HEK293 (cell line): ENCODE measurements at regions not wholly inside any gene's neighbourhood (a gene's known extent, or its start where the extent isn't known, plus 50 kb on each side); places are given as distances from the start of the nearest gene placed in this dataset.

Experiments used
- CTCF ChIA-PET: fragments of 350-600 bp; formaldehyde crosslinking; extraction: SDS; loops from one replicate; lab custom pipeline; 2021; ENCODE audit warnings: antibody characterized with exemption; lab: Yijun Ruan, JAX
- POLR2A ChIA-PET: fragments of 300-600 bp; formaldehyde crosslinking; extraction: SDS; loops from one replicate; lab custom pipeline; 2020; ENCODE audit warnings: antibody characterized with exemption, inconsistent platforms; lab: Yijun Ruan, JAX
- H3K27ac ChIP-seq: fragments of 200-500 bp; sonication (Bioruptor generic); 2 replicates; pipeline ENCODE4 v1.5.1; 2014; ENCODE audit warnings: low read depth, low read length, control low read depth, inconsistent platforms; ENCODE audit errors: extremely low read depth
- H3K36me3 ChIP-seq, 2 experiments: fragments of 200-500 bp in 1 of 2; sonication (Bioruptor generic) in 1 of 2; 1 replicate in 1 of 2; 2 replicates in 1 of 2; pipeline ENCODE4 v1.5.1; 2014 to 2017; ENCODE audit warnings: inconsistent platforms in 2 of 2, low read length in 2 of 2; ENCODE audit not compliant: control insufficient read depth in 2 of 2, insufficient read depth in 1 of 2
- H3K4me1 ChIP-seq: fragments of 200-500 bp; sonication (Bioruptor generic); 2 replicates; pipeline ENCODE4 v1.5.1; 2014; ENCODE audit warnings: mild to moderate bottlenecking, low read length, inconsistent platforms; ENCODE audit not compliant: control insufficient read depth, insufficient read depth
- H3K4me3 ChIP-seq: 2 replicates; pipeline ENCODE4 v1.5.1; 2011; ENCODE audit warnings: low read depth, mild to moderate bottlenecking, control low read depth, low read length, moderate library complexity
- H3K9me3 ChIP-seq: fragments of 200-500 bp; sonication (Bioruptor generic); 2 replicates; pipeline ENCODE4 v1.5.1; 2014; ENCODE audit warnings: low read depth, low read length, inconsistent platforms; ENCODE audit not compliant: control insufficient read depth, insufficient read depth
- INSM2 ChIP-seq: fragments of 450-650 bp; formaldehyde crosslinking; IDR thresholded peaks from 2 replicates; pipeline ENCODE4 v1.5.1; 2016; ENCODE audit warnings: missing biosample characterization, missing genetic modification characterization
- KLF1 ChIP-seq: fragments of 450-650 bp; formaldehyde crosslinking; IDR thresholded peaks from 2 replicates; pipeline ENCODE4 v1.5.1; 2016; ENCODE audit warnings: missing biosample characterization, missing genetic modification characterization
- KLF17 ChIP-seq: fragments of 450-650 bp; formaldehyde crosslinking; IDR thresholded peaks from 2 replicates; pipeline ENCODE4 v1.5.1; 2016; ENCODE audit warnings: missing biosample characterization, missing genetic modification characterization
- RBAK ChIP-seq: fragments of 450-650 bp; formaldehyde crosslinking; IDR thresholded peaks from 2 replicates; pipeline ENCODE4 v1.5.1; 2016; ENCODE audit warnings: missing biosample characterization, missing genetic modification characterization
- YY2 ChIP-seq: fragments of 450-650 bp; formaldehyde crosslinking; IDR thresholded peaks from 2 replicates; pipeline ENCODE4 v1.5.1; 2016; ENCODE audit warnings: missing biosample characterization, missing genetic modification characterization
- ZBTB1 ChIP-seq: fragments of 450-650 bp; formaldehyde crosslinking; IDR thresholded peaks from 2 replicates; pipeline ENCODE4 v1.5.1; 2016; ENCODE audit warnings: missing biosample characterization, missing genetic modification characterization
- ZBTB48 ChIP-seq: fragments of 450-650 bp; formaldehyde crosslinking; IDR thresholded peaks from 2 replicates; pipeline ENCODE4 v1.5.1; 2016; ENCODE audit warnings: missing biosample characterization, missing genetic modification characterization
- ZFHX2 ChIP-seq: fragments of 450-650 bp; formaldehyde crosslinking; conservative IDR thresholded peaks from 2 replicates; pipeline ENCODE4 v1.5.1; 2016; ENCODE audit warnings: missing biosample characterization, missing genetic modification characterization
- ZNF146 ChIP-seq: fragments of 450-650 bp; formaldehyde crosslinking; IDR thresholded peaks from 2 replicates; pipeline ENCODE4 v1.5.1; 2016; ENCODE audit warnings: missing biosample characterization, missing genetic modification characterization
- ZNF174 ChIP-seq: fragments of 450-650 bp; formaldehyde crosslinking; IDR thresholded peaks from 2 replicates; pipeline ENCODE4 v1.5.0; 2017; ENCODE audit warnings: missing biosample characterization, mild to moderate bottlenecking, missing genetic modification characterization
- ZNF18 ChIP-seq: fragments of 450-650 bp; formaldehyde crosslinking; IDR thresholded peaks from 2 replicates; pipeline ENCODE4 v1.5.1; 2016; ENCODE audit warnings: missing biosample characterization, missing genetic modification characterization
- ZNF221 ChIP-seq: fragments of 450-650 bp; formaldehyde crosslinking; IDR thresholded peaks from 2 replicates; pipeline ENCODE4 v1.5.1; 2017; ENCODE audit warnings: missing biosample characterization, missing genetic modification characterization, borderline replicate concordance
- ZNF426 ChIP-seq: fragments of 450-650 bp; formaldehyde crosslinking; IDR thresholded peaks from 2 replicates; pipeline ENCODE4 v1.5.1; 2017; ENCODE audit warnings: missing biosample characterization, missing genetic modification characterization, mild to moderate bottlenecking, inconsistent platforms, moderate library complexity
- ZNF433 ChIP-seq: fragments of 450-650 bp; formaldehyde crosslinking; IDR thresholded peaks from 2 replicates; pipeline ENCODE4 v1.5.1; 2016; ENCODE audit warnings: missing biosample characterization, missing genetic modification characterization, low read depth
- ZNF473 ChIP-seq: fragments of 450-650 bp; formaldehyde crosslinking; IDR thresholded peaks from 2 replicates; pipeline ENCODE4 v1.5.1; 2017; ENCODE audit warnings: missing biosample characterization, missing genetic modification characterization
- ZNF513 ChIP-seq: fragments of 450-650 bp; IDR thresholded peaks from 2 replicates; pipeline ENCODE4 v1.5.1; 2018; ENCODE audit warnings: missing biosample characterization, missing genetic modification characterization
- ZNF560 ChIP-seq: fragments of 450-650 bp; formaldehyde crosslinking; IDR thresholded peaks from 2 replicates; pipeline ENCODE4 v1.5.1; 2017; ENCODE audit warnings: missing biosample characterization, missing genetic modification characterization, borderline replicate concordance
- ZNF747 ChIP-seq: fragments of 450-650 bp; formaldehyde crosslinking; IDR thresholded peaks from 2 replicates; pipeline ENCODE4 v1.5.1; 2016; ENCODE audit warnings: missing biosample characterization, missing genetic modification characterization
- ZNF792 ChIP-seq: fragments of 450-650 bp; formaldehyde crosslinking; IDR thresholded peaks from 2 replicates; pipeline ENCODE4 v1.5.1; 2016; ENCODE audit warnings: missing biosample characterization, missing genetic modification characterization
- ZSCAN23 ChIP-seq: fragments of 450-650 bp; formaldehyde crosslinking; IDR thresholded peaks from 2 replicates; pipeline ENCODE4 v1.5.1; 2016; ENCODE audit warnings: missing biosample characterization, missing genetic modification characterization
- TF ChIP-seq, protein P1 (sequence below): fragments of 450-650 bp; formaldehyde crosslinking; IDR thresholded peaks from 2 replicates; pipeline ENCODE4 v1.5.1; 2016; ENCODE audit warnings: missing biosample characterization, missing genetic modification characterization
- TF ChIP-seq, protein P2 (sequence below): fragments of 450-650 bp; formaldehyde crosslinking; IDR thresholded peaks from 2 replicates; pipeline ENCODE4 v1.5.1; 2016; ENCODE audit warnings: missing biosample characterization, missing genetic modification characterization, borderline replicate concordance

DNA sequence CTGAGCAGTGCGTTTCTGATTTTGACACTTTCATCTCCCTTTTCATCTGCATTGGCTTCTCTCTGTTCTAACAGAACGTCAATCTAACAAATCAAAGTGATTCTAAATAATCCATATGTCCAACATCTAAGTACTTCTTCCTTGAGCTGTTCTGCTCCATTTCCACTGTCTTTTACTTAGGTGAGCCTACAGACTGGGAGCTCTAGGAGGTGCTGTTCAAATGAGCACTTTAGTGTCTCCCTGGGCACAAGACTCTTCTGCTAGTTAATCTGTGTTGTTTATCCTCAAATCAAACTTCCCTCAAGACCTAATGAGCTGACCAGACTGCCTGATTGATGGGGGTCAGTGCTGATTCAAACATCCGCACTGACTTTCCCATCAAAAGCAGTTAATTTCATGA lies 408.1 kb downstream of the WDR72 start:
- Histone ChIP-seq H3K4me3 (no peak overlapping the region), H3K36me3 (no peaks in the 10 kb centered on the region), H3K4me1 (no peaks in the 10 kb centered on the region), H3K27ac (no peak overlapping the region), H3K9me3 (no peaks in the 10 kb centered on the region)
- ChIA-PET POLR2A (no interaction called here), CTCF (interaction anchor here (0.7 kb wide), 1 partner anchor 19 kb away, joined by 3 read pairs; no protein-coding TSS in a partner anchor)
- TF ChIP-seq YY2 (tag by site-specific recombination) (no peak), ZBTB1 (tag by site-specific recombination) (no peak), ZNF513 (tag by site-specific recombination) (no peak), ZNF174 (no peak), ZFHX2 (tag by site-specific recombination) (no peak), ZNF221 (no peak), ZNF433 (tag by site-specific recombination) (no peak), ZNF426 (tag by site-specific recombination) (no peak), KLF1 (tag by site-specific recombination) (no peak), ZNF747 (tag by site-specific recombination) (no peak), ZBTB48 (tag by site-specific recombination) (no peak), INSM2 (tag by site-specific recombination) (no peak), ZNF473 (tag by site-specific recombination) (no peak), ZSCAN23 (tag by site-specific recombination) (no peak)
- TF ChIP-seq, protein P1, sequence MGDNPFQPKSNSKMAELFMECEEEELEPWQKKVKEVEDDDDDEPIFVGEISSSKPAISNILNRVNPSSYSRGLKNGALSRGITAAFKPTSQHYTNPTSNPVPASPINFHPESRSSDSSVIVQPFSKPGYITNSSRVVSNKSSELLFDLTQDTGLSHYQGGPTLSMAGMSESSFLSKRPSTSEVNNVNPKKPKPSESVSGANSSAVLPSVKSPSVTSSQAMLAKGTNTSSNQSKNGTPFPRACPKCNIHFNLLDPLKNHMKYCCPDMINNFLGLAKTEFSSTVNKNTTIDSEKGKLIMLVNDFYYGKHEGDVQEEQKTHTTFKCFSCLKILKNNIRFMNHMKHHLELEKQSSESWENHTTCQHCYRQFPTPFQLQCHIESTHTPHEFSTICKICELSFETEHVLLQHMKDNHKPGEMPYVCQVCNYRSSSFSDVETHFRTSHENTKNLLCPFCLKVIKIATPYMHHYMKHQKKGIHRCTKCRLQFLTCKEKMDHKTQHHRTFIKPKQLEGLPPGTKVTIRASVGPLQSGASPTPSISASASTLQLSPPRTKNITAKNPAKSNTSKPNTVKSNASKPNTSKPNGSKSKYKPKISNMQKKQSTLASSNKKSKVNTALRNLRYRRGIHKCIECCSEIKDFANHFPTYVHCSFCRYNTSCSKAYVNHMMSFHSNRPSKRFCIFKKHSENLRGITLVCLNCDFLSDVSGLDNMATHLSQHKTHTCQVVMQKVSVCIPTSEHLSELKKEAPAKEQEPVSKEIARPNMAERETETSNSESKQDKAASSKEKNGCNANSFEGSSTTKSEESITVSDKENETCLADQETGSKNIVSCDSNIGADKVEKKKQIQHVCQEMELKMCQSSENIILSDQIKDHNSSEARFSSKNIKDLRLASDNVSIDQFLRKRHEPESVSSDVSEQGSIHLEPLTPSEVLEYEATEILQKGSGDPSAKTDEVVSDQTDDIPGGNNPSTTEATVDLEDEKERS (tag by site-specific recombination) = no peak

GRCh38 chr15:53346583-53346982 lies 412.9 kb downstream of the WDR72 start:
- Histone ChIP-seq H3K4me3 (no peak overlapping the region), H3K27ac (no peak overlapping the region), H3K36me3 (no peaks in the 10 kb centered on the region), H3K4me1 (no peaks in the 10 kb centered on the region), H3K9me3 (no peaks in the 10 kb centered on the region)
- CTCF ChIA-PET = no interaction called here
- POLR2A ChIA-PET = no interaction called here
- TF ChIP-seq, protein P2, sequence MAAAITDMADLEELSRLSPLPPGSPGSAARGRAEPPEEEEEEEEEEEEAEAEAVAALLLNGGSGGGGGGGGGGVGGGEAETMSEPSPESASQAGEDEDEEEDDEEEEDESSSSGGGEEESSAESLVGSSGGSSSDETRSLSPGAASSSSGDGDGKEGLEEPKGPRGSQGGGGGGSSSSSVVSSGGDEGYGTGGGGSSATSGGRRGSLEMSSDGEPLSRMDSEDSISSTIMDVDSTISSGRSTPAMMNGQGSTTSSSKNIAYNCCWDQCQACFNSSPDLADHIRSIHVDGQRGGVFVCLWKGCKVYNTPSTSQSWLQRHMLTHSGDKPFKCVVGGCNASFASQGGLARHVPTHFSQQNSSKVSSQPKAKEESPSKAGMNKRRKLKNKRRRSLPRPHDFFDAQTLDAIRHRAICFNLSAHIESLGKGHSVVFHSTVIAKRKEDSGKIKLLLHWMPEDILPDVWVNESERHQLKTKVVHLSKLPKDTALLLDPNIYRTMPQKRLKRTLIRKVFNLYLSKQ = no peak
- TF ChIP-seq RBAK (tag by site-specific recombination) = no peak
- no peak for TF ChIP-seq KLF17 (tag by site-specific recombination)
- no peak for TF ChIP-seq ZNF18
- no peak for TF ChIP-seq ZNF792
- TF ChIP-seq ZNF426 (tag by site-specific recombination) = no peak
- TF ChIP-seq ZNF146 (tag by site-specific recombination) = no peak
- no peak for TF ChIP-seq ZNF560 (tag by site-specific recombination)
